NCI-H1694 (cell line): ENCODE measurements at regions not wholly inside any gene's neighbourhood (a gene's known extent, or its start where the extent isn't known, plus 50 kb on each side); places are given as distances from the start of the nearest gene placed in this dataset.
"Not testable (repeated sequence)": the region's sequence is repeated elsewhere in the genome, so short reads cannot be mapped to it uniquely, and the experiment has no call there.

Experiments
- DNase-seq: peaks from one replicate; lab custom pipeline; 2025; lab: John Stamatoyannopoulos, UW

DNA sequence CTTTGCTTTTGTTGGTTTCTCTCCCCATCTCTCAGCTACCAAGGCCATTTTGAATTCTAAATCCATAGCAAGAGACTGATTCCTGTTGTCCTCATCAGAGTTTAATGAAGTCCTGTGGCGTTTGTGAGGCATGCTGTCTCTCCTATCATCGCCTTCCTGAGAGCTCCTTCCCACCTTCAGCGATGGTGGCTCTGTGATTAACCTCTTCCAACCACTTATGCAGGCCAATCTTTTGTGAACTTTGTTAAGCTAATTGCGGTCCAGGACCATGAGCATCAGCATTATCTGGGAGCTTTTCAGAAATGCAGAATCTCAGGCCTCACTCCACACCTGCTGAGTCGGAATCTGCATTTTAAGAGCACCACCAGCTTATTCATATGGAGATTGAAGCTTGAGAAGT is 272.5 kb upstream of the CDYL start:
- no peak for DNase-seq

DNA sequence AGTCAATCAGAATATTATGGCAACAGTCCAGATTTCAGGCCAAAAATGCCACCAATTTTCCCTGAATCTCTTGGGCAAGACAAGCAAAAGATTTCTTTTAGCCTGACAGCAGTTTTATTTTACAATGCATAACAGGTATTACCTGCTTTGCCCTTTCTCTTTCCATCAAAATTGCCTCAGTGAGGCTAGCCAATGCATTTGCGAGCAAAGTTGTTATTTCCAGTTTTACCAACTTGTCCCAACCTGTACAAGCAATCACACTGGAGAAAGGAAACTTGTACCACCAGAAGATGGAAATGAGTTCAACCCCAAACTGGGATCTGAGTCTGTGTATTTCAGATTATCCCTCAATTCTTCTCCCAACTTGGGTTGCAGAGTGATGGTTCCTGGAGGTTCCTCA is 279.9 kb upstream of the CDYL start:
- DNase-seq = no peak

- DNase-seq = no peak
Measured at GRCh38 chr6:4491501-4492260, 284.5 kb upstream of the CDYL start.

GRCh38 chr6:4489538-4489937 is 286.7 kb upstream of the CDYL start:
- no peak for DNase-seq

- DNase-seq = no peak
Measured at GRCh38 chr6:4488389-4488788, 287.8 kb upstream of the CDYL start.

DNA sequence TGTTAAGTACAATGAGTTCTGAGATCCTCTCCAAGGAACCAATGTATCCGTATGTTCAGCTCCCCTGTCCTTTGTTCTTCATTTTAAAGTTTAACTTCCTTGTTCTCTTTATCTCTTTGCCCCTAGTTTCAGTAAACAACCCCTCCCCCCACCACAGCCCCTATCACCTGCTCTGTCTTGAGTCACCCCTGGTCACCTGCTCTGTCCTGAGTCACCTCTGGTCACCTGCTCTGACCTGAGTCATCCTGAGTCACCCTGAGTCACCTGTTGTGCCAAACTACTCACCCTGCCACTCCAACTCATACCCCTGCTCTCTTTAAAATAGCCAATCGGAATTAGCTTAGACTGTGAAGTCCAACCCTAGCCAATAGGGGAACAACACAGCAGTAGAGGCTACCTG is 288.7 kb upstream of the CDYL start:
- DNase-seq = no peak

DNA sequence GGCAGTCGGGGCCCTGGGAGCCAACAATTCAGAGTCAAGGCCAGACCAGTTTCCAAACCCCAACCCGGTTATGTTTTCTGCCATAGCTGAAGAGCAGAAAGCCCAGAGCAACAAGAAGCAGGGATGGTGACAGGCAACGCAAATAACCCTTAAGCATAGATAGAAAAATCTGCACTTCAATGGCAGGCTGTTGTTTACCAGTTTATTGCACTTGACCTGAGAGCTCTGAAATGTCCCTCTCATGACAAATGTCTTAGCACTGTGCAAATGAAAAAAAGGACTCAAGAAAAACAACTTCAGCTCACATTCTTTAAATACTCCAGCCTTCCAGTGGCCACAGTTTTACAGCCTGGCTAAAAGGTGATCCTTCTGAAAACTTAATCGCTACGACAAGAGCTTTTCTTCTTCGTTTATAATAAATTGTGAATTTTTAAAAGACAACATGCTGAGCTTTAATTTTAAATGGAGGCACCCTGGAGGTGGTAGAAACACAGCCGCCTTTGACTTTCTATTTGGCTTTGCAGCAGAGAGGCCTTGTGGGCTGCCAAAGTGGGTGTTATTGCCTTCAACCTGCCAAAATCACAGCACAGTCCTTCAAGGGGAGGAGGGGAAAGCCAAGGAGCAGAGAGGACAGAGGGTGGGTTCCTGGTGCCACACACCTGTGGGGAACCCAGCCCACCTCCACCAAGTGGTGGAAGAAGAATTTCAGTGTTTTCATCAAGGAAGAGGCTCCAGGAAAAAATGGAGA is 289.5 kb upstream of the CDYL start:
- DNase-seq = no peak

DNA sequence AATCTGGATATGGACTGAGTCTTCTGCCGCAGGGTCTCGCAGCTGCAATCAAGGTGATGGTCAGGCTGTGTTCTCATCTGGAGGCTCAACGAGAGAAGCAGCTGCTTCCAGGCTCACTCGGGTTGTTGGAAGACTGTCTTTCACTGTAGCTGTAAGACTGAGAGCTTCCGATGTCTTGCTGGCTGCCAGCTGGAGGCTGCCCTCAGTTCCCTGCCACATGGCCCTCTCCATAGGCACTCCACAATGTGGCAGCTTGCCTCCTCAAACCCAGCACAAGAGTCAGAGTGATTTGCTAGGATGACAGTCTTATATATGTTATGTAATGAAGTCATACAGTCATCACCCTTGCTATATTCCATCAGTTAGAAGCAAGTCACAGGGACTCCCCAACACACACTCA is 290.5 kb upstream of the CDYL start:
- DNase-seq = no peak

DNA sequence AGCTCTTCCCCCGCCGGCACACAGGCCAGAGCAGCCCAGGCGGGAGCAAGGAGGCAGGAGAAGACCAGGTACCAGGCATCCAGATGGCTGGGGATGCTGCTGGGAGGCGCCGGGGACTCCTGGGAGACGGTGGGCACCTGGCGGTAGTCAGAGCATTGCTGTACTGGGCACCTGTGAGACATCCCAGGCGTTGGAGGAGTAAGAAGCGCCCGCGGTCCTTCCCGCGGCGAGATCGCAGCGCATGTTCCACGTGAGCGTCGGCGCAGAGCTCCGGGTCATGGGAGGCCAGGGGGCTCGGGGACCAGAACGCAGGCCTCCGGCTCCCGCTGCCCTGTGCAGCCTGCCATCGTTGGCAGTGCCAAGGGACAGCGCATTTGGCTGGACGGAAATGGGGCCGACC is 293.7 kb upstream of the CDYL start:
- no peak for DNase-seq

GRCh38 chr6:4480788-4481735 is 295.1 kb upstream of the CDYL start:
- no peak for DNase-seq

GRCh38 chr6:4478098-4478497 is 298.1 kb upstream of the CDYL start:
- DNase-seq = no peak

- no peak for DNase-seq
Measured at GRCh38 chr6:4474810-4475209, 301.4 kb upstream of the CDYL start.

- DNase-seq = no peak
Measured at GRCh38 chr6:4472969-4473642, 303.1 kb upstream of the CDYL start.

- no peak for DNase-seq
Measured at GRCh38 chr6:4472222-4472621, 304.0 kb upstream of the CDYL start.

DNA sequence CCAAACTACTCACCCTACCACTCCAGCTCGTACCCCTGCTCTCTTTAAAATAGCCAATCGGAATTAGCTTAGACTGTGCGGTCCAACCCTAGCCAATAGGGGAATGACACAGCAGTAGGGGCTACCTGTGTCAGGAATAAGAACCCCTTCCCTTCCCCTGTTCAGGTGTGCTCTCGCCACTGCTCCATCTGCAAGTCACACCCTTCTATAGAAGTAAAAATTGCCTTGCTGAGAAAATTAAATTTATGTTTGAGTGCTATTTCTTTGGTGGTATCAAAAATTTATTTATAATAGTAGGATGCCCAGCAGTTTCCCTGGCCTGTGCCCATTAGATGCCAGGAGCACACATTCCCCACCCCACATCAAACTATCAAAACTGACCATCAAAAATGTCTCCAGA is 304.7 kb upstream of the CDYL start:
- not testable (repeated sequence) for DNase-seq

DNA sequence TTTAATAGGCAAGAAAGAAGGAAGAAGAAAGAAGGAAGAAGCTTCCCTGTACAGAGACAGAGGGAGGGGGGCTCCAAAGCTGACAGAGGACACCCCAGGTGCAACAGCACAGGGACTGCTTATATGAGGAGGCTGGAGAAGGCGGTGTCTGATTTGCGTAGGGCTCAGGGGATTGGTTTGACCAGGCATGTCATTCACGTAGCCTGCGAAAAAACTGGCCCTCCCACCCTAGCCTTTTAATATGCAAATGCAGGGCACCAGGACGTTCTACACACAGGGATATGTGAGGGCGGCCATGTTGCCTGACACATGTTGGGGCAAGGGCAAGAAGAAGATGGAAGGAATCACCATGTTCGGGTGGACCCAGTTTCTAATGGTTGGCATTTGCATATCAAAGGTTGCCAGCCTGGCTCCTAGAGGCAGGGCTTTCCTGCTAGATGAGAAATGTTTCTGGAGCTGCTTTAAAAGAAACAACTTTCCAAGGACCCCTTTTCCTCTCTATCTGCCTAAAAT is 305.4 kb upstream of the CDYL start:
- DNase-seq = no peak

DNA sequence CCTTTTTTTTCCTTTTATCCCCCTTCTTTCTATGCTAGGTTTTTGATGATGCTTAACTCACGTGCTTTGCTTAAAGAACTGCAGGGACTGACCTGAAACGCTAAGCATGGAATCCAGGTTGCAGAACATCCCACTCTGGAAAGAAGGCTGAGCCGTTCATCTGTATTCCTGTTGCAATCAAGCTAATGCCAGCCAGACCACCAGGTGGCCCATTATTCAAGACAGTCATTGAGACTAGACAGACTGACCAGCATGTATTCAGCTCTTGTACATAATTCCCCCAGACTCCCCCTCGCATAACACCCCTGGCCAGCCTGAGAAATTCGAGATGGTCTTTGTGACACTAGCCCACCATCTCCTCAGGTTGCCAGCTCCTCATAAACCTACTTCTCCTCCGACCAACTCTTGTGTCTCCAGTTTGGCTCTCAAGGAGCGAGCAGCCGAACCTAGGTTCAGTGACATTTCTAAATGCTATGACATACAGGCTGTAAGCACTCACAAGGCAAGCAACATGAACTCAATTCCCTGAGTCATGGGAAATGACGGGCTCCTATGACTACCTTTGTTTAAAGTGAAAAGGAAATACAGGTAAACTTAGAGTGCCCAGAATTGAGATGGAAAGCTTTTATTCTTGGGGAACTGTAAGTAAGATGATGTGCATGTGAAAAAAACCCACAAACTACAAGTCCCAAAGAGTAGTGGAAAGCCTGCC is 309.3 kb upstream of the CDYL start:
- DNase-seq = no peak

GRCh38 chr6:4466261-4466660 is 309.9 kb upstream of the CDYL start:
- no peak for DNase-seq

DNA sequence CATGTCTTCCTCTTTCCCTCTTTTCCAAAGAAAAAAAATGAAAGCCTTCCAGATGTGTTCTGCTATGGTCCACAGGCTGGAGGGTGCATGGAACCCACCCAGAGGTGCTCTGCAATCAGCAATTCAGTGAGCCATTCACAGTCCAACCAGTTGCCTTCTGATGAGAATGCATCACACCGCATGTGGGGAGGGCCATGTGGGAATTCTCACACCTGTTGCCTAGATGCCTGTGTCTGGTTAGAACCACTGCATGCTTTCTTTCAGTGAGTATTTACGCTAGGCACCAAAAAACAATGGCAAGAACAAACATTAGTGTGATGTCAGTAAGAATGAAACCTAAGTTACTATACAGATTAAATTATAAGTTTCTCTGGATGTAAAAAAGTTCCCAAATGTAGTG is 311.6 kb upstream of the CDYL start:
- DNase-seq = no peak

DNA sequence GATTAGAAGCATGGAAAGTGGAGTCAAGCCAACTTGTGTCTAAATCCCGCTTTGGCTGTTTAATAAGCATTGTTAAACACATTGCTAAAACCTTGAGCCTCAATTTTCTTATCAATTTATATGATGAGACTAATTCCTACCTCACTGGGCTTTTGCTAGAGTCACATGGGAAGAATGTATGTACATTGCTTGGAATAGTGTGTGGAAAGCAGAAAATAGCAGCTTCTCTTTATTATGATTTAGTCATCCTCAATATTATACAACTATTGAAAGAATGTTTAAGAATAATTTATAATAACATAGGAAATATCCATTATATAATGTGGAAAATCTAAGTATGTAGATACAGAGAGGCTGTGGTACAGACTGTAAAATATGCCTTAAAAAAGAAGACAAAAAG is 313.0 kb upstream of the CDYL start:
- DNase-seq = no peak
